ENCODE measurements at regions not wholly inside any gene's neighbourhood (a gene's known extent, or its start where the extent isn't known, plus 50 kb on each side); places are given as distances from the start of the nearest gene placed in this dataset.

DNA sequence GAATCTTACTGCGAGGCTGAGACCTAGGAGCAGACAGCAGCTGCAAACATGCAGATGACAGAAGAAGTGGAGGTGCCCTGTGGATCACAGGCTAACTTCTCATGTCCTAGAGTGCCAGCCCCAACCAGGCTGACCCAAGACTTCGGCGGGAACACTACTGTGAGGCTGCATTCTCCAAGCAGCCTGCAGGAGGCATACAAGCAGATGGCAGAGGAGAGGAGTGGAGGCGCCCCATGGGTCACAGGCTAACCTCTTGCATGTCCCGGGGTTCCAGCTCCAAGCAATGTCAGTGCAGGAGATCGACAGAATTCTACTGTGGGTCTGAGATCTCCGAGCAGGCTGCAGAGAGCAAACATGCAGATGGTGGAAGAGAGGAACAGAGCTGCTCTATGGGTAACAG is 98.1 kb upstream of the ZNF678 start:
- Histone ChIP-seq H3K27ac (ENCODE audit: low read length) (no peak overlapping the region), H3K4me2 (ENCODE audit: low read length) (no peak overlapping the region), H3K9ac (ENCODE audit: low read length) (no peak overlapping the region), H3K79me2 (ENCODE audit: low read length) (no peaks in the 10 kb centered on the region), H3K27me3 (ENCODE audit: low read depth, low read length) (peaks cover 22% of the 10 kb centered on the region; the same call in 1 of the 2 replicates), H3K4me1 (ENCODE audit: low read length) (no peaks in the 10 kb centered on the region), H3K9me3 (ENCODE audit: insufficient read depth, low read length) (no peaks in the 10 kb centered on the region), H4K20me1 (ENCODE audit: insufficient read depth, low read length) (no peaks in the 10 kb centered on the region), H3K36me3 (replicated peaks; ENCODE audit: low read depth, low read length) (no peaks in the 10 kb centered on the region), H2AFZ (ENCODE audit: low read depth, low read length) (no peak overlapping the region), H3K4me3 (ENCODE audit: low read length) (no peak overlapping the region)
- TF ChIP-seq, protein P1, sequence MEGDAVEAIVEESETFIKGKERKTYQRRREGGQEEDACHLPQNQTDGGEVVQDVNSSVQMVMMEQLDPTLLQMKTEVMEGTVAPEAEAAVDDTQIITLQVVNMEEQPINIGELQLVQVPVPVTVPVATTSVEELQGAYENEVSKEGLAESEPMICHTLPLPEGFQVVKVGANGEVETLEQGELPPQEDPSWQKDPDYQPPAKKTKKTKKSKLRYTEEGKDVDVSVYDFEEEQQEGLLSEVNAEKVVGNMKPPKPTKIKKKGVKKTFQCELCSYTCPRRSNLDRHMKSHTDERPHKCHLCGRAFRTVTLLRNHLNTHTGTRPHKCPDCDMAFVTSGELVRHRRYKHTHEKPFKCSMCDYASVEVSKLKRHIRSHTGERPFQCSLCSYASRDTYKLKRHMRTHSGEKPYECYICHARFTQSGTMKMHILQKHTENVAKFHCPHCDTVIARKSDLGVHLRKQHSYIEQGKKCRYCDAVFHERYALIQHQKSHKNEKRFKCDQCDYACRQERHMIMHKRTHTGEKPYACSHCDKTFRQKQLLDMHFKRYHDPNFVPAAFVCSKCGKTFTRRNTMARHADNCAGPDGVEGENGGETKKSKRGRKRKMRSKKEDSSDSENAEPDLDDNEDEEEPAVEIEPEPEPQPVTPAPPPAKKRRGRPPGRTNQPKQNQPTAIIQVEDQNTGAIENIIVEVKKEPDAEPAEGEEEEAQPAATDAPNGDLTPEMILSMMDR (IDR thresholded peaks at IDR 0.05; ENCODE audit: low read depth, low read length): no peak
- no peak for TF ChIP-seq EZH2phosphoT487 (IDR thresholded peaks at IDR 0.05; ENCODE audit: low read depth)

DNA sequence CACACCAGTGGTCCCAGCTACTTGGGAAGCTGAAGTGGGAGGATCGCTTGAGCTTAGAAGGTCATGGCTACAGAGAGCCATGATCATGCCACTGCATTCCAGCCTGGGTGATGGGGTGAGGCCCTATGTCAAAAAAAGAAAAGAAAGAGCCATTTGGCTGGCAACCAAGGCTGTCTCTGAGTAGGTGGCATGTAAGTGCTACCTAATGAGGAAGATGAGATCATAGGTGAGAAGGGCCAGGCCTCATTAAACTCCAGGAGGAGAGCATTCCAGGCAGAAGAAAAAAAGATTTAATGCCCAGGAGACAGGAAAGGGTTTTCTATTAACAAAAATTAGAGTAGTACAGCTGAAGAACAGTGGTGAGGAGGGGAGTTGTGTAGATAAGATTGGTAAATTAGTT is 103.4 kb upstream of the ZNF678 start:
- no peak overlapping the region for H3K27ac ChIP-seq (ENCODE audit: low read length)
- H2AFZ ChIP-seq (ENCODE audit: low read depth, low read length): no peak overlapping the region
- H3K36me3 ChIP-seq (replicated peaks; ENCODE audit: low read depth, low read length): no peaks in the 10 kb centered on the region
- no peak overlapping the region for H3K4me3 ChIP-seq (ENCODE audit: low read length)
- no peak overlapping the region for H3K4me2 ChIP-seq (ENCODE audit: low read length)
- TF ChIP-seq, protein P1 (IDR thresholded peaks at IDR 0.05; ENCODE audit: low read depth, low read length): no peak
- TF ChIP-seq EZH2phosphoT487 (IDR thresholded peaks at IDR 0.05; ENCODE audit: low read depth): no peak
- H3K27me3 ChIP-seq (ENCODE audit: low read depth, low read length): 0 out of 2 replicates have a peak, but pooled peaks cover 7% of the 10 kb centered on the region
- H3K79me2 ChIP-seq (ENCODE audit: low read length): no peaks in the 10 kb centered on the region
- H3K9me3 ChIP-seq (ENCODE audit: insufficient read depth, low read length): no peaks in the 10 kb centered on the region
- H3K9ac ChIP-seq (ENCODE audit: low read length): no peak overlapping the region
- H4K20me1 ChIP-seq (ENCODE audit: insufficient read depth, low read length): no peaks in the 10 kb centered on the region
- H3K4me1 ChIP-seq (ENCODE audit: low read length): no peaks in the 10 kb centered on the region

DNA sequence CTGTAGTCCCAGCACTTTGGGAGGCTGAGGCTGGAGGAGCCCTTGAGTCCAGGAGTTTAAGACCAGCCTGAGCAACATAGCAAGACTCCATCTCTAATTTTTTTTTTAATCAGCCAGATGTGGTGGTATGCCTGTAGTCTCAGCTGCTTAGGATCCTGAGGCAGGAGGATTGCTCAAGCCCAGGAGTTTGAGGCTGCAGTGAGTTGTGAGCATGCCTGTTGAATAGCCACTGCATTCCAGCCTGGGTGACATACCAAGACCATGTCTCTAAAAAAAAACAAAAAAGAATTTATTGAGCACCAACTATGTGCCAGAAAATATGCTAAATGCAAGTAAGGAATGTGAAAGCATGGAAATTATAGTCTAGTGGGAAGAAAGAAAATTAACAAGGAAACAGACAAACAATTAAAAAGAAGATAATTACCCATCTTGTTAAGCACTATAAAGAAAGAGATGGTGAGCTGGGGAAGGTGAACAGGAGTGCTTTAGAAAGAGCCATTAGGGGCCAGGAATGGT is 104.0 kb upstream of the ZNF678 start:
- H4K20me1 ChIP-seq (ENCODE audit: insufficient read depth, low read length): no peaks in the 10 kb centered on the region
- no peaks in the 10 kb centered on the region for H3K36me3 ChIP-seq (replicated peaks; ENCODE audit: low read depth, low read length)
- H3K4me2 ChIP-seq (ENCODE audit: low read length): no peak overlapping the region
- no peak overlapping the region for H3K4me3 ChIP-seq (ENCODE audit: low read length)
- H3K4me1 ChIP-seq (ENCODE audit: low read length): no peaks in the 10 kb centered on the region
- no peak overlapping the region for H3K27ac ChIP-seq (ENCODE audit: low read length)
- H2AFZ ChIP-seq (ENCODE audit: low read depth, low read length): no peak overlapping the region
- no peak overlapping the region for H3K9ac ChIP-seq (ENCODE audit: low read length)
- TF ChIP-seq EZH2phosphoT487 (IDR thresholded peaks at IDR 0.05; ENCODE audit: low read depth): no peak
- TF ChIP-seq, protein P1 (IDR thresholded peaks at IDR 0.05; ENCODE audit: low read depth, low read length): no peak
- no peaks in the 10 kb centered on the region for H3K79me2 ChIP-seq (ENCODE audit: low read length)
- 0 out of 2 replicates have a peak, but pooled peaks cover 9% of the 10 kb centered on the region for H3K27me3 ChIP-seq (ENCODE audit: low read depth, low read length)
- H3K9me3 ChIP-seq (ENCODE audit: insufficient read depth, low read length): no peaks in the 10 kb centered on the region

DNA sequence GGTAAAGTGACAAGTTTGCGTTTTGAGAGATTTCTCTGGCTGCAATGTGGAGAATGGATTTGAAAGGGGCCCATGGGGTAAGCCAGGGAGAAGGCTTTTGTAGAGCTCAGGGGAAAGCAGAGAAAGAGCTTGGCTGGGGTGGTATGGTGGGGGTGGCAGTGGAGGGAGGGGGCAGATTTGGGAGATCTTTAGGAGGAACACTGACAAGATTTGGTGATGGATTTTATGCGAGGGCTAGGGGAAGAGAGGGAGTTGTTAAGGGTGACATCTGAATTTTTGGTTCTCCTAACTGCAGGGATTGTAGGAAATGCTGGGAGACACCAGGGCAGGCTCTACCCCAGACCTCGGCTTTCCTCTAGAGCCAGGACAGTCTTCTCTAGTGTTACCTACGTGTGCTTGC is 108.7 kb upstream of the ZNF678 start:
- H3K27ac ChIP-seq (ENCODE audit: low read length): no peak overlapping the region
- no peak for TF ChIP-seq EZH2phosphoT487 (IDR thresholded peaks at IDR 0.05; ENCODE audit: low read depth)
- TF ChIP-seq, protein P1 (IDR thresholded peaks at IDR 0.05; ENCODE audit: low read depth, low read length): no peak
- no peaks in the 10 kb centered on the region for H3K36me3 ChIP-seq (replicated peaks; ENCODE audit: low read depth, low read length)
- H2AFZ ChIP-seq (ENCODE audit: low read depth, low read length): no peak overlapping the region
- no peak overlapping the region for H3K4me2 ChIP-seq (ENCODE audit: low read length)
- H3K9me3 ChIP-seq (ENCODE audit: insufficient read depth, low read length): no peaks in the 10 kb centered on the region; the same call in 1 of the 2 replicates
- H3K9ac ChIP-seq (ENCODE audit: low read length): no peak overlapping the region
- H3K4me3 ChIP-seq (ENCODE audit: low read length): no peak overlapping the region
- no peaks in the 10 kb centered on the region for H4K20me1 ChIP-seq (ENCODE audit: insufficient read depth, low read length)
- peaks cover 19% of the 10 kb centered on the region for H3K27me3 ChIP-seq (ENCODE audit: low read depth, low read length)
- no peaks in the 10 kb centered on the region for H3K4me1 ChIP-seq (ENCODE audit: low read length)
- H3K79me2 ChIP-seq (ENCODE audit: low read length): no peaks in the 10 kb centered on the region
